HCT116 (cell line): ENCODE measurements at regions not wholly inside any gene's neighbourhood (a gene's known extent, or its start where the extent isn't known, plus 50 kb on each side); places are given as distances from the start of the nearest gene placed in this dataset.

Experiments used
- ATAC-seq: fragments of 200-7000 bp; cut with Tn5 transposase; 2 replicates; pipeline ENCODE4 v1.9.1; 2020; ENCODE audit warnings: mild to moderate bottlenecking, moderate library complexity
- BruUV-seq: library from RNA; stranded (reverse); fragments of 400-500 nt; replicated peaks from 2 replicates; lab custom pipeline; 2021; lab: Mats Ljungman, UMichigan
- CTCF ChIA-PET: fragments of 300-600 bp; sonication (Branson Sonifier 250); formaldehyde crosslinking; loops from one replicate; lab custom pipeline; 2021; ENCODE audit warnings: antibody characterized with exemption; lab: Charles Lee
- POLR2A ChIA-PET: fragments of 300-600, 350-600 bp; sonication (Branson Sonifier 250); formaldehyde crosslinking; loops from one replicate; lab custom pipeline; 2021; ENCODE audit warnings: antibody characterized with exemption; lab: Charles Lee
- RAD21 ChIA-PET, 2 experiments: fragments of 300-600 bp; sonication (Branson Sonifier 250); formaldehyde crosslinking; loops; one replicate each; lab custom pipeline; 2023; ENCODE audit warnings: low total read pairs in 2 of 2; ENCODE audit not compliant: uncharacterized antibody in 2 of 2, unreplicated experiment in 2 of 2, low non-redundant PET in 1 of 2; lab: Charles Lee
- DNase-seq: peaks from one replicate; pipeline ENCODE4 v3.0.0-alpha.2; 2010; ENCODE audit warnings: low read depth, low spot score
- H2AFZ ChIP-seq: fragments of 200-600 bp; shearing (Covaris generic), sonication (generic); 2 replicates; pipeline ENCODE4 v1.6.1; 2017; ENCODE audit warnings: low read depth, mixed run types, mixed read lengths, antibody characterized with exemption, low read length; ENCODE audit not compliant: poor library complexity, severe bottlenecking
- H3K27ac ChIP-seq: 2 replicates; pipeline ENCODE4 v1.5.1; 2012; ENCODE audit warnings: low read depth, low read length
- H3K27me3 ChIP-seq: fragments of 200-600 bp; sonication (generic); 2 replicates; pipeline ENCODE4 v1.6.1; 2016; ENCODE audit warnings: mixed run types, low read length, mixed read lengths; ENCODE audit not compliant: insufficient read depth
- H3K36me3 ChIP-seq, 2 experiments: fragments of 200-500 bp in 1 of 2; fragments of 200-600 bp in 1 of 2; sonication (Bioruptor generic) in 1 of 2; sonication (generic) in 1 of 2; 2 replicates each; pipeline versions ENCODE4 v1.5.1 to v1.6.1; 2014 to 2016; ENCODE audit warnings: low read length in 2 of 2, inconsistent platforms in 1 of 2, mixed read lengths in 1 of 2, mixed run types in 1 of 2; ENCODE audit not compliant: insufficient read depth in 2 of 2, control insufficient read depth in 1 of 2
- H3K4me1 ChIP-seq, 2 experiments: fragments of 200-600 bp in 1 of 2; sonication (generic) in 1 of 2; 2 replicates each; pipeline versions ENCODE4 v1.5.1 to v1.6.1; 2012 to 2017; ENCODE audit warnings: low read length in 2 of 2, inconsistent platforms in 1 of 2, mild to moderate bottlenecking in 1 of 2, mixed read lengths in 1 of 2, mixed run types in 1 of 2, moderate library complexity in 1 of 2; ENCODE audit not compliant: insufficient read depth in 2 of 2, control insufficient read depth in 1 of 2
- H3K4me2 ChIP-seq: fragments of 200-600 bp; sonication (generic); 2 replicates; pipeline ENCODE4 v1.6.1; 2017; ENCODE audit warnings: mixed run types, low read length, mixed read lengths
- H3K4me3 ChIP-seq, 2 experiments: fragments of 200-600 bp in 1 of 2; sonication (generic) in 1 of 2; replicated peaks in 1 of 2; 2 replicates each; pipeline ENCODE4 v1.5.1; 2011 to 2016; ENCODE audit warnings: low read length in 2 of 2, control low read depth in 1 of 2, low read depth in 1 of 2, mild to moderate bottlenecking in 1 of 2, mixed read lengths in 1 of 2, mixed run types in 1 of 2
- H3K79me2 ChIP-seq: fragments of 200-600 bp; sonication (generic); 2 replicates; pipeline ENCODE4 v1.6.1; 2017; ENCODE audit warnings: mild to moderate bottlenecking, mixed run types, low read length, moderate library complexity, mixed read lengths; ENCODE audit not compliant: insufficient read depth
- H3K9ac ChIP-seq: fragments of 200-600 bp; sonication (generic); 2 replicates; pipeline ENCODE4 v1.6.1; 2016; ENCODE audit warnings: low read length, mixed read lengths
- H3K9me2 ChIP-seq: fragments of 200-600 bp; sonication (generic), shearing (Covaris generic); 2 replicates; pipeline ENCODE4 v1.6.1; 2017; ENCODE audit warnings: mixed run types, mild to moderate bottlenecking, moderate library complexity; ENCODE audit not compliant: insufficient read depth
- H3K9me3 ChIP-seq, 2 experiments: fragments of 200-500 bp in 1 of 2; fragments of 200-600 bp in 1 of 2; sonication (Bioruptor generic) in 1 of 2; sonication (generic) in 1 of 2; 2 replicates each; pipeline ENCODE4 v1.6.1; 2014 to 2017; ENCODE audit warnings: low read length in 2 of 2, mixed read lengths in 2 of 2, inconsistent platforms in 1 of 2, low read depth in 1 of 2, mild to moderate bottlenecking in 1 of 2, mixed run types in 1 of 2, moderate library complexity in 1 of 2; ENCODE audit not compliant: control insufficient read depth in 1 of 2, insufficient read depth in 1 of 2
- H4K20me1 ChIP-seq: fragments of 200-600 bp; sonication (generic), shearing (Covaris generic); 2 replicates; pipeline ENCODE4 v1.6.1; 2017; ENCODE audit warnings: mixed run types, mild to moderate bottlenecking, moderate library complexity; ENCODE audit not compliant: insufficient read depth
- CBX3 ChIP-seq: IDR thresholded peaks from 2 replicates; pipeline ENCODE4 v1.6.1; 2012; ENCODE audit warnings: low read depth
- CEBPB ChIP-seq: IDR thresholded peaks from 2 replicates; pipeline ENCODE4 v1.6.1; 2012; ENCODE audit warnings: low read depth
- ELF1 ChIP-seq: IDR thresholded peaks from 2 replicates; pipeline ENCODE4 v1.6.1; 2012; ENCODE audit warnings: low read depth, borderline replicate concordance
- EZH2 ChIP-seq: fragments of 200-600 bp; sonication (generic); IDR thresholded peaks from 2 replicates; pipeline ENCODE4 v1.6.1; 2017; ENCODE audit warnings: antibody characterized with exemption, mixed run types
- EZH2phosphoT487 ChIP-seq: fragments of 200-600 bp; IDR thresholded peaks from 2 replicates; pipeline ENCODE4 v1.6.1; 2018; ENCODE audit warnings: antibody characterized with exemption, borderline replicate concordance
- JUND ChIP-seq: IDR thresholded peaks from 2 replicates; pipeline ENCODE4 v1.6.1; 2012
- MAX ChIP-seq: IDR thresholded peaks from 2 replicates; pipeline ENCODE4 v1.6.1; 2012
- REST ChIP-seq: IDR thresholded peaks from 2 replicates; pipeline ENCODE4 v1.6.1; 2012; ENCODE audit warnings: low read depth
- SIN3A ChIP-seq: IDR thresholded peaks from 2 replicates; pipeline ENCODE4 v1.6.1; 2012; ENCODE audit warnings: low read depth
- SRF ChIP-seq: IDR thresholded peaks from 2 replicates; pipeline ENCODE4 v1.6.1; 2012; ENCODE audit warnings: low read depth
- TCF7L2 ChIP-seq: IDR thresholded peaks from 2 replicates; pipeline ENCODE4 v1.7.0; 2011; ENCODE audit warnings: borderline replicate concordance, inconsistent platforms; ENCODE audit not compliant: insufficient read depth, insufficient read length; ENCODE audit errors: extremely low read depth
- ZBTB33 ChIP-seq: IDR thresholded peaks from 2 replicates; pipeline ENCODE4 v1.6.1; 2011; ENCODE audit warnings: mild to moderate bottlenecking, low read length, moderate library complexity; ENCODE audit not compliant: insufficient replicate concordance; ENCODE audit errors: extremely low read depth
- ZFX ChIP-seq: fragments of 450-650 bp; IDR thresholded peaks from 2 replicates; pipeline ENCODE4 v1.6.1; 2017
- ZNF274 ChIP-seq: fragments of 200-500 bp; sonication (Bioruptor generic); IDR thresholded peaks from 2 replicates; pipeline ENCODE4 v1.6.1; 2014; ENCODE audit warnings: mild to moderate bottlenecking, low read depth, low read length, inconsistent platforms
- intact Hi-C: fragments of 100-400 bp; cut with micrococcal nuclease; formaldehyde crosslinking; loops from 2 replicates; pipeline ENCODE4 v1.10.0; 2022

- no peak for TF ChIP-seq JUND
Measured at GRCh38 chr14:89669193-89669592, 252.2 kb upstream of the FOXN3 start (continued).

- CTCF ChIA-PET, result interaction anchor here (0.5 kb wide), 1 partner anchor 103 kb away, joined by 3 read pairs; no protein-coding TSS in a partner anchor
- no TSS peak for BruUV-seq
Measured at GRCh38 chr14:89667983-89668382, 250.9 kb upstream of the FOXN3 start.

More at GRCh38 chr14:89667983-89668382, 250.9 kb upstream of the FOXN3 start:
- no peak overlapping the region for H3K4me3 ChIP-seq
- no peak for ATAC-seq
- no peaks in the 10 kb centered on the region for H3K36me3 ChIP-seq
- no peaks in the 10 kb centered on the region for H3K4me1 ChIP-seq
- no peak overlapping the region for H3K9ac ChIP-seq
- H3K9me2 ChIP-seq, result no peaks in the 10 kb centered on the region
- TF ChIP-seq ELF1, result no peak
- TF ChIP-seq JUND, result no peak
- no peak for TF ChIP-seq REST
- TF ChIP-seq ZFX, result no peak
- no peak for TF ChIP-seq CEBPB
- no peak for TF ChIP-seq EZH2phosphoT487
- TF ChIP-seq ZNF274, result no peak
- no peak for TF ChIP-seq EZH2
- no peak for TF ChIP-seq SIN3A
- TF ChIP-seq ZBTB33, result no peak
- no peak for TF ChIP-seq SRF
- no peak for TF ChIP-seq CBX3
- no peak for TF ChIP-seq MAX
- TF ChIP-seq TCF7L2, result no peak
- TF ChIP-seq, all 23 proteins: peak for 0
- Histone ChIP-seq H2AFZ (no peak overlapping the region), H3K4me2 (no peak overlapping the region), H4K20me1 (no peaks in the 10 kb centered on the region), H3K9me3 (no peaks in the 10 kb centered on the region), H3K27me3 (no peaks in the 10 kb centered on the region), H3K27ac (no peak overlapping the region), H3K79me2 (no peaks in the 10 kb centered on the region)
- ChIA-PET RAD21 (no interaction called here), POLR2A (no interaction called here)
- DNase-seq, result no peak
- intact Hi-C loops, result no loop called here
